ENCODE measurements at regions not wholly inside any gene's neighbourhood (a gene's known extent, or its start where the extent isn't known, plus 50 kb on each side); places are given as distances from the start of the nearest gene placed in this dataset.

- TF ChIP-seq CTCF (IDR thresholded peaks at IDR 0.05; ENCODE audit: low read depth, low read length), result no peak
- no peak for TF ChIP-seq MYC (IDR thresholded peaks at IDR 0.05; ENCODE audit: low read depth, low read length)
- no peak for TF ChIP-seq POLR2A (IDR thresholded peaks at IDR 0.05; ENCODE audit: extremely low read depth, insufficient read length)
- no peak for TF ChIP-seq MAX (IDR thresholded peaks at IDR 0.05; ENCODE audit: low read depth, low read length)
- DNase-seq (ENCODE audit: low read depth), result no peak
- no peak overlapping the region for H3K4me3 ChIP-seq (ENCODE audit: low read depth, low read length)
These were observed 1133.9 kb downstream of the AACS start for GRCh38 chr12:126198966-126199692.

GRCh38 chr12:126201981-126202537, 1136.8 kb downstream of the AACS start:
- DNase-seq (ENCODE audit: low read depth), result peak; percentile 39
- H3K4me3 ChIP-seq (ENCODE audit: low read depth, low read length), result no peak overlapping the region
- TF ChIP-seq MAX (IDR thresholded peaks at IDR 0.05; ENCODE audit: low read depth, low read length), result peak; percentile 42; the same call in 1 of the 2 replicates
- no peak for TF ChIP-seq CTCF (IDR thresholded peaks at IDR 0.05; ENCODE audit: low read depth, low read length)
- 0 out of 2 replicates have a peak, but pooled peaks have one; percentile 19 for TF ChIP-seq MYC (IDR thresholded peaks at IDR 0.05; ENCODE audit: low read depth, low read length)

- TF ChIP-seq MAX (IDR thresholded peaks at IDR 0.05; ENCODE audit: low read depth, low read length) (no peak), CTCF (IDR thresholded peaks at IDR 0.05; ENCODE audit: low read depth, low read length) (no peak), POLR2A (IDR thresholded peaks at IDR 0.05; ENCODE audit: extremely low read depth, insufficient read length) (no peak), MYC (IDR thresholded peaks at IDR 0.05; ENCODE audit: low read depth, low read length) (no peak)
- no peak for DNase-seq (ENCODE audit: low read depth)
- no peak overlapping the region for H3K4me3 ChIP-seq (ENCODE audit: low read depth, low read length)
These were observed 1139.1 kb downstream of the AACS start for GRCh38 chr12:126204326-126204725.

- no peak for TF ChIP-seq MAX (IDR thresholded peaks at IDR 0.05; ENCODE audit: low read depth, low read length)
- DNase-seq (ENCODE audit: low read depth), result no peak
- no peak overlapping the region for H3K4me3 ChIP-seq (ENCODE audit: low read depth, low read length)
These were observed 1144.8 kb downstream of the AACS start for GRCh38 chr12:126210026-126210425.

GRCh38 chr12:126210448-126210847, 1145.2 kb downstream of the AACS start:
- no peak overlapping the region for H3K4me3 ChIP-seq (ENCODE audit: low read depth, low read length)
- TF ChIP-seq MYC (IDR thresholded peaks at IDR 0.05; ENCODE audit: low read depth, low read length) (no peak), POLR2A (IDR thresholded peaks at IDR 0.05; ENCODE audit: extremely low read depth, insufficient read length) (no peak), CTCF (IDR thresholded peaks at IDR 0.05; ENCODE audit: low read depth, low read length) (no peak), MAX (IDR thresholded peaks at IDR 0.05; ENCODE audit: low read depth, low read length) (no peak)
- DNase-seq (ENCODE audit: low read depth), result no peak

GRCh38 chr12:126212824-126213223, 1147.6 kb downstream of the AACS start:
- no peak for DNase-seq (ENCODE audit: low read depth)
- no peak for TF ChIP-seq POLR2A (IDR thresholded peaks at IDR 0.05; ENCODE audit: extremely low read depth, insufficient read length)
- TF ChIP-seq MYC (IDR thresholded peaks at IDR 0.05; ENCODE audit: low read depth, low read length), result no peak
- TF ChIP-seq MAX (IDR thresholded peaks at IDR 0.05; ENCODE audit: low read depth, low read length), result no peak
- TF ChIP-seq CTCF (IDR thresholded peaks at IDR 0.05; ENCODE audit: low read depth, low read length), result no peak
- H3K4me3 ChIP-seq (ENCODE audit: low read depth, low read length), result no peak overlapping the region
